Stomach (tissue), 4 donors: ENCODE measurements at regions not wholly inside any gene's neighbourhood (a gene's known extent, or its start where the extent isn't known, plus 50 kb on each side); places are given as distances from the start of the nearest gene placed in this dataset.

Source experiments
- CTCF ChIP-seq, 7 experiments: fragments of 450-650 bp in 4 of 7; fragments of 200-600 bp in 3 of 7; sonication (generic) in 3 of 7; IDR thresholded peaks; one replicate each; pipeline ENCODE4 v1.5.1; 2016 to 2019; ENCODE audit warnings: antibody characterized with exemption in 7 of 7, control low read depth in 2 of 7, mild to moderate bottlenecking in 1 of 7
- EP300 ChIP-seq: sonication (generic); formaldehyde crosslinking; IDR thresholded peaks from one replicate; pipeline ENCODE4 v1.6.1; 2017; ENCODE audit warnings: antibody characterized with exemption
- POLR2A ChIP-seq, 4 donors: fragments of 450-650 bp; IDR thresholded peaks; one replicate each; pipeline ENCODE4 v1.6.1; 2016; ENCODE audit warnings: antibody characterized with exemption in 4 of 4, control low read depth in 2 of 4, mild to moderate bottlenecking in 1 of 4, moderate library complexity in 1 of 4
- POLR2AphosphoS5 ChIP-seq, 3 donors: sonication (generic); formaldehyde crosslinking; IDR thresholded peaks; one replicate each; pipeline ENCODE4 v1.6.1; 2016; ENCODE audit warnings: antibody characterized with exemption in 3 of 3

GRCh38 chr20:56776345-56776744 lies 147.2 kb downstream of the TFAP2C start:
- TF ChIP-seq POLR2A (IDR thresholded peaks at IDR 0.05), result no peak
- no peak for TF ChIP-seq CTCF (IDR thresholded peaks at IDR 0.05)
- no peak for TF ChIP-seq POLR2AphosphoS5 (IDR thresholded peaks at IDR 0.05)
- no peak for TF ChIP-seq EP300
